ACHN (cell line): ENCODE measurements at regions not wholly inside any gene's neighbourhood (a gene's known extent, or its start where the extent isn't known, plus 50 kb on each side); places are given as distances from the start of the nearest gene placed in this dataset.
A peak's percentile ranks its signal among the peaks of the same experiment; 100 is the strongest.

ENCODE experiments used
- DNase-seq: peaks from one replicate; pipeline ENCODE4 v3.0.0-alpha.2; 2015
- in situ Hi-C: cut with HindIII; loops from 2 replicates; pipeline ENCODE4 v1.10.0; 2017; ENCODE audit warnings: low sequenced_read_pairs, low pct_ligation_motif_present, low pct_unique_long_range_greater_than_20kb

GRCh38 chr13:40182591-40182990 lies 483.9 kb downstream of the FOXO1 start:
- in situ Hi-C loops, result no loop called here
- DNase-seq, result no peak

DNA sequence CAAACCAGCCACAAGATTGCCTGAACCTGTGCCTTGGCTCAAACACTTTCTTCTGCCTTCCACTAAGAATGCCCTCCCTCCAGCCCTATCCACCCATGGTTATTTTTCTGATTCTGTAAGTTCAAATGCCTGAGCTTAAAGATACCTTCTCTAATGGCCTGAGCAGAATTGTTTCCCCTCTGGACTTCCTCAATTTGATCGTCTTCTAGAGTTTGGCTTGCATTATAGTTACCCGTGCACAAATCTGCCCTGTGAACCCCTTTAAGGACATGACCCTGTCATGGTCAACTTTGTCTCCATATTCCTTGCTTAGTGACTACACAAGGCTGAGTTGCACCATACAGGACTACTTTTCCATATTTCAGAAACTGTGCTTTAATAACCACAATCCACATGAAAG lies 481.0 kb downstream of the FOXO1 start:
- in situ Hi-C loops, result no loop called here

GRCh38 chr13:40186041-40186440 lies 480.4 kb downstream of the FOXO1 start:
- DNase-seq, result no peak

More for the DNA sequence above, 481.0 kb downstream of the FOXO1 start:
- DNase-seq, result no peak

DNA sequence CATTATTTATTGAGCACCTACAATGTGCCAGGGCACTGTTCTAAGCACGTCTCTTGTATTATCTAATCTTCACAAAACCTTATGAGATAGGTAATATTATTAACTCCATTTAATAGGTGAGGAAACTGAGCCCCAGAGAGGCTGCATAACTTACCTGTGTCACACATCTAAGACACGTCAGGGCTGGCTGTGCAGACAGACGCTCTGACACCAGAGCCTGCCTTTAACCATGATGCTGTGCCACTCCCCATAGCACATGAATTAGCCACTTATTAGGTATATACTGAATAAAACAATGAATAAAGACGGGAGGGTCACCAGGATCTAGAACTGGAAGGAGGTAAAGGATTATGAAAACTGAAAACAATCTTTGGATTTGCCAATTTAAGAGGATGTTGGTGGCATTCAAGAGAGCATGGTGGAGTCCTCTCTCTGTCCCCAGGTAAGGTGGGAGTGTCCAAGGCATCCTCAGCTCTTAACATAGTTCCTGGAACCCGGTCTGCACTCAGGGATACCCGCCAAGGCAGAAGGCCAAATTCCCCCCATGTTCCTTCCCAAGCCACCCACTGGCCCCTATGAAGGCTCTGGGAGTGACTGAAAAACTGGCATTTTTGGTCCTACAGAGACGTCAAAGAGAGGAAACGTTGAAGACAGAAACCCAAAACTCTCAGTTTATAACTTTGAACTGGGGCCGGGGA lies 479.7 kb downstream of the FOXO1 start:
- no peak for DNase-seq
- in situ Hi-C loops, result no loop called here

More at GRCh38 chr13:40186041-40186440, 480.4 kb downstream of the FOXO1 start:
- in situ Hi-C loops, result no loop called here

- DNase-seq, result no peak
- in situ Hi-C loops, result no loop called here
Observed at GRCh38 chr13:40187324-40187795, 479.1 kb downstream of the FOXO1 start.

GRCh38 chr13:40187841-40188591 lies 478.4 kb downstream of the FOXO1 start:
- in situ Hi-C loops, result no loop called here
- no peak for DNase-seq

GRCh38 chr13:40189426-40189825 lies 477.0 kb downstream of the FOXO1 start:
- no peak for DNase-seq
- in situ Hi-C loops, result no loop called here

GRCh38 chr13:40189898-40190630 lies 476.4 kb downstream of the FOXO1 start:
- DNase-seq, result no peak
- in situ Hi-C loops, result no loop called here

DNA sequence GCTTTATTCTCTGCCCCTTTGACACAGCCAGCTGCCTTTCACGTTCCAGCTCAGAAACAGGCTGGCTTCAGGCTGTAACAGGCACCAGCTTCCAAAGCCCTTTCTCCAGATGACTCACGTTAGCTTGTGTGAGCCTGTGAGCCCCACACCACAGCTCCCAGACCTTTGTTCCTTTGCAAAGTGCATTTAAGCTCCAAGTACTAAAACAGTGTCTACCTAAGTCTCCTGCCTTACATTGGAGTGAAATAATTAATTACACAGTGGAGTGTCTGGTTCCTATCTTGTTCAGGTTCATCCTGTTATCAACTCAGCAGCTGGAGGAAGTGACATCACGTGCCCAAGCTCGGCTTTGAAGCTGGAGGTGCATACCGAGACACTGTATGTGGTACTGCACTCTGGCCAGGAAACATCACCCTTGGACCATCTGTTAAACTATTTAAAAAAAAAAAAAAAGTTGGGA lies 475.8 kb downstream of the FOXO1 start:
- DNase-seq, result peak; percentile 32
- in situ Hi-C loops, result no loop called here

DNA sequence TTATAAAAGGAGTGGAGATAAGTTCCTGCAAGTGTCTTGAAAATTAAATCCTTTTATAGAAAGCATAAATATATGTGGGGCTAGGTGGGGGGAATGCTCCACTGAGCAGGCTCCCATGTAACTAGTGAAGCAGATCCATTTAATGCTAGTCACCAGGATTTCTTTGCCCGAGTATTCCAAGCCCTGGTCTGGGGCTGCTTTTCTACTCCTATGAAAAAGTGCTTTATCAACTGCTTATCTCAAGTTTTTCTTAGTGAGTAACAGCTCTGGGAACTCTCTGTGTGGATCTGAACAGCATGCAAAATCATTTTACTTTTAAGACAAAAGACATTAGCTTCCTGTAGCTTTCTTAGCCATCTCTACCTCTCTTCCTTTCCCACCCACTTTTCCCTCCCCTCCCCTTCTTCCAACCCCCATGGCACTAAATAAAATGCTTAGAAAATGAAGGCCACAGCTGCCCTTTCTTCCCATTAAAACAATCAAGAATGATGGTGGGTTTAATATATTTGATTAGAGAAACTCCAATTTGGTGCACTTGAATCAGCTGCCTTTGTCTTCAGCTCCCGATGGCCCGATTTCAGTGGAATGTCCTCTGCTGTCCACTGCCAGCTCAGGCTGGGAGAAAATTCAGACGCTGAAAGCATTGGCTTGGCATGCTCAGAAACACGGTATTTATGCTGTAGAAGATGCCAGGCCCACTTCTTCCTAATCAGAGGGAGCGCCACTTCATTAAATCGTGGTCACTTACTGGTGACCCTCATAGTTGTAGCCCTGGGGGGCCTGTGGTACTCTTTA lies 475.1 kb downstream of the FOXO1 start:
- in situ Hi-C loops, result no loop called here
- DNase-seq, result no peak

- DNase-seq, result no peak
- in situ Hi-C loops, result no loop called here
Observed at GRCh38 chr13:40192452-40192851, 474.0 kb downstream of the FOXO1 start.

DNA sequence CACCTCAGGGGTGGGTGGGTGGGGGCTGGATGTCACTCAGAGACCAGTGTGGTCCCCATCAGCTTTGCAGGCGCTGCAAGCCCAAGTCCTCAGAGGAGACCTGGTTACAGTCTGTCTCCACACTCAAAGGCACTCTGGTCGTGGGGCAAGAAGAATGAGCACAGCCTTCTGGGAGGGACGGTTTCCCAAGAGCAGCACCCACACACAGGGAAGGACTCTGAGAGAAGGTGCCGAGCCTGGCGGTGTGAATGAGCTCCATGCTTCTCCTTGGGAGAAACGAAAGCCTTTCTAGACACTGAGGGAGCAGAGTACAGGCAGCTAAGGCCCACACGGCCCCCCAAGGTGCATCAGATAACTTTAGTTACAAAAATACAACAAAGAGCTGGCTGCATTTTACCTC lies 473.6 kb downstream of the FOXO1 start:
- in situ Hi-C loops, result no loop called here

DNA sequence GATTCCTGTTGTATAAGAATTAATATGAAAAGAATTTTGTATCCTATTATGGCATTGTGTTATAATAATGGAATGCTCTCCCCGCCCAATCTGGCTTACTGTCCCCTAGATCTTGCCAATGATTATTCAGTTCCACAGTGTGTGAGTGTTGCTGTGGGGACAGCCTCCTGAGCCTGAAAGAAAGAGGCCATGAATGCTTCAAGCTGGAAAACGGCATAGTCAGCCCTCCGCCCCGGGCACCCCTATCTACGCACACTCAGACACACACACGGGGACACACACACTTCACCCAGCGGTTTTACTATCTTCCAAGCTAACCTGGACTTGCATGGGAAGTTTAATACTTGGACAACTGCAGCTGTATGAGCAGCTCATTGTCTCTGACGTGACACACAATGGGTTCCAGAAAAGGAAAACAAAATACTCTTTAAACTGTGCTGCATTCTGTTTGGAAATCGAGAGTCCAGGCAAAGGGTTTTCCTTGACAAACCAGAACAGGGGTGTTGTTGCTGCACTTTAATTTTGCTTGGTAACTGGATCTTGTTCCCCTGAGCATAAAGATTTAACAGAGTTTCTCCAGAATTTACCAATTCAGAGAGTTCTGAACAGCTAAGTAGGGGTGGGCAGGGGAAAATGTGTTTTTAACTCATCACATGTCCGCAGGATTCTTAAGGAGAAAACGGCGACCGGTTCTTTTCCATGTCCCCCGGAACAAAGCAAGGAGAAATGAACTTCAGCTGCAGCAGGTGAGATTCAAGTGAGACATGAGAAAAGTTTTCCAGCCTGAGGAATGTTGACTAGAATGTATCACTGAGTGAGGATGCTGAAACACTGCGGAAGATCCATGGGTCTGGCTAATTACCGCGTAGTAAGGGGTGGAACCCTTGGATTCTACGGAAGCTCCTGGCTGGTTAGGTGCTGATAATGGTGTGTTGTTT lies 472.9 kb downstream of the FOXO1 start:
- no peak for DNase-seq
- in situ Hi-C loops, result no loop called here

More for the DNA sequence above, 473.6 kb downstream of the FOXO1 start:
- no peak for DNase-seq

DNA sequence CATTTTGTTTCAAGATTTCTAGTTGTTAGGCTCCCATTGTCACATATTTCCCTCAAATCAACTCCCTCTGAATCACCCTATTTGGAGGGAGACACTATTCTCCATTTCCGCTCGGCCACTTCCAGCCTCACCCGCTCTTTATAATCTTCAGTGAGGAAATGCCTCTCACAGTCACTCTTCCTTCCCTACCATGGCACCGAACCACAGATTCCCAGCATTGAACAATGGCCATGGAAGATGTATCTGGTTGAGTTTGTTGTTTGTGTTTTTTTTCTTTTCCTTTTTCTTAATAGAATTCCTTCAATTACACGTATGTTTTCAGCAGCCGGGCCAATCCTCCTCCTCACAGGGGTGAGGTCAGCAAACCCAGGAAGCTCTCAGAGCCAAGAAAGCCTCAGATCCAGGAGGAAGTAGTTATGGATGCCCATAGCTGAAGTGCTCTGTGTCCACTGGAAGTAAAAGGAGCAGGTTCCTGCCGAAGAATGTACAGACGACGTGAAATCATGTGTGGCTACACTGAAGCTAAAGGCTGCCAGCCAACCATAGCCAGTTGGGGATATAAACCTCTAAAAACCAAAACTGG lies 472.1 kb downstream of the FOXO1 start:
- in situ Hi-C loops, result no loop called here
- no peak for DNase-seq

DNA sequence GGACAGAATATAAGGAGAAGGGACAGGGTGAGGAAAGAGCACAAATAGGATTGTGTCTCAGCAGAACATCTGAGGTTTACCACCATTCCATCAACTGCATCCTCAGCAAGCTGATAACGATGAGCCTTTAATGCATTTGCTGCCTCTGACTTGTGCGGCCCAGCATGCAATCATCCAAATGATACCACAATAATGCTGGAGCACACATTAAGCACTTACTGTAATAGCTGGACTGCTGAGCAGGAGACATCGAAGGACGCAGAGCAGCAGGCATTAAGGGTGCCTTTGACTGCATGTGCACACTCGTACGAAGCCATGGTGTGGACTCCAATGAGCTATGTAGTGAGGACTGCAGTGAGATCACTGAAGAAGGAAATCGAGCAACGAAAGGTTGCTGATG lies 469.4 kb downstream of the FOXO1 start:
- in situ Hi-C loops, result no loop called here
- no peak for DNase-seq

GRCh38 chr13:40197936-40198595 lies 468.4 kb downstream of the FOXO1 start:
- DNase-seq, result no peak
- in situ Hi-C loops, result no loop called here
